ENCODE measurements at regions not wholly inside any gene's neighbourhood (a gene's known extent, or its start where the extent isn't known, plus 50 kb on each side); places are given as distances from the start of the nearest gene placed in this dataset.

DNA sequence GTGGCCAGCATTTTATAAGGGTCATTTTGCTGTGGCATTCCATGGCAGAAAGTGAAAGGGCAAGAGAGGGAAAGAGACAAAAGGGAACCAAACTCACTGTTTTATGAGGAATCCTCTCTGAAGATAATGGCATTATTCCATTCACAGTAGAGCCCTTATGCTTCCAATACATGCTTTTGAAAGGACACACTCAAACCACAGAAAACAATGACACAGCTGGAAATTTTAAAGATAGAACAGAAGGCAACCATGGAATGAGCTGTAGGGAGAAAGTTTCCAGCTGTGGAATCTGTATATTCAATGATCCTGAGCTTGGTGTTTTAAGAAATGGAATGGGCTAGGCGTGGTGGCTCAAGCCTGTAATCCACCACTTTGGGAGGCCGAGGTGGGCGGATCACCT is 677.4 kb downstream of the SLITRK1 start:
- Histone ChIP-seq H3K79me2 (ENCODE audit: control insufficient read depth, insufficient read depth, low read length, unreplicated experiment) (no peaks in the 10 kb centered on the region), H3K4me3 (ENCODE audit: low read depth, low read length) (no peak overlapping the region), H3K4me1 (ENCODE audit: control insufficient read depth, insufficient read depth, low read length, unreplicated experiment) (no peaks in the 10 kb centered on the region), H2AFZ (ENCODE audit: low read length, unreplicated experiment) (no peak overlapping the region), H3K27ac (ENCODE audit: low read depth, low read length) (no peak overlapping the region), H3K27me3 (ENCODE audit: insufficient read depth, low read length) (no peaks in the 10 kb centered on the region), H3K36me3 (ENCODE audit: insufficient read depth, low read length) (no peaks in the 10 kb centered on the region)

DNA sequence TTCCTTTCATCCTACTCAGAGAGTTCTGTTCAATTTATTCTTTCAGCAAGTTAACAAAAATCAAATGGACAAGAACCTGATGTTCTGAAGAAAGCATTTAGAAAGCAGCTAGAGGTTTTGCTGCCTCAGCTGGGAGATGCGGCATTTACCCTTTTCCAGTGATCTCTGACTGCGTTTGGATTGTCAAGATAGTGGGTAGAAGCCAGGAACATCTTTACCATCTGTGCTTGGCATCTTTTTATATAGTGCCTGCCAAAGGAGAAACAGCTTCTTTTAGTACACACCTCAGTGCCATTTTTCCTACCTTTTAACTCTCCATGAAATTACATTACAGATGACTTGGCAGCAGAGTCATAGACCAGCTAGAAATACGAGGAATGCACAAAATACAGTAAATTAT is 680.8 kb downstream of the SLITRK1 start:
- H3K4me1 ChIP-seq (ENCODE audit: control insufficient read depth, insufficient read depth, low read length, unreplicated experiment), result no peaks in the 10 kb centered on the region
- no peak overlapping the region for H3K4me3 ChIP-seq (ENCODE audit: low read depth, low read length)
- H3K27ac ChIP-seq (ENCODE audit: low read depth, low read length), result no peak overlapping the region
- no peak overlapping the region for H2AFZ ChIP-seq (ENCODE audit: low read length, unreplicated experiment)
- H3K79me2 ChIP-seq (ENCODE audit: control insufficient read depth, insufficient read depth, low read length, unreplicated experiment), result no peaks in the 10 kb centered on the region
- no peaks in the 10 kb centered on the region for H3K27me3 ChIP-seq (ENCODE audit: insufficient read depth, low read length)
- H3K36me3 ChIP-seq (ENCODE audit: insufficient read depth, low read length), result no peaks in the 10 kb centered on the region

DNA sequence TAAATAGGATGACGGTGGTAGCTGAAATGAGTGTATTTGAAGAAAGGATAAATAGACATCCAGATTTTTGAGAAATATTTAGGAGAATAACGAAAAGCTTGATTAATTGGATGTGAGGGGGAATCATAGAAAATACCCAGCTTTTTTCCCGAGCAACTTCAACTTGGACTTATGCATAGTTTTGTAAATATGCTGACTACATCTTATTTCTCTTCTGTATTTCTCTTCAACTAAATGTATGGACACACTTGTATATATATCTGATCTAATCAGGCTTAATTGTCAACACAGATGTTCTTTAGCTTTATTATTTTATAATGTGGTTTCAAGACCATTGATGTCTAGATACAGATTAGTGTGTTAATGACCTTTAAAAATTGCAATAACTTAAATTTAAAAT is 685.0 kb downstream of the SLITRK1 start:
- no peaks in the 10 kb centered on the region for H3K79me2 ChIP-seq (ENCODE audit: control insufficient read depth, insufficient read depth, low read length, unreplicated experiment)
- no peaks in the 10 kb centered on the region for H3K36me3 ChIP-seq (ENCODE audit: insufficient read depth, low read length)

DNA sequence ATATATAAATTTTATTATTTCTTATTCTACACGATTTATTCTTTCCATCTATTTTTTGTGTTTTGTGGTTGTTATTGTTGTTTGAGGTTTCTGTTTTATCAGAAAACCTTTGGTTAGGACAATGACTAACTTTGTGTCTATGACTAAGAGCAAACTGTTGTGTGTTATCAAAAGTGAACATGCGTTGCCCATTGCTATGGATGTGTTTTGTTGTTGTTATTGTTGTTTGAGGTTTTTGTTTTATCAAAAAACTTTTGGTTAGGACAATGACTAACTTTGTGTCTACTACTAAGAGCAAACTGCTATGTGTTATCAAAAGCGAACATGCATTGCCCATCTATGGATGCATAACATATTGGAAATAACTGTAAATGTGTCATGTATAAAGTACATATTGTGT is 692.3 kb downstream of the SLITRK1 start:
- Histone ChIP-seq H3K4me1 (ENCODE audit: control insufficient read depth, insufficient read depth, low read length, unreplicated experiment) (no peaks in the 10 kb centered on the region), H2AFZ (ENCODE audit: low read length, unreplicated experiment) (no peak overlapping the region), H3K4me3 (ENCODE audit: low read depth, low read length) (no peak overlapping the region), H3K27ac (ENCODE audit: low read depth, low read length) (no peak overlapping the region), H3K27me3 (ENCODE audit: insufficient read depth, low read length) (no peaks in the 10 kb centered on the region), H3K79me2 (ENCODE audit: control insufficient read depth, insufficient read depth, low read length, unreplicated experiment) (no peaks in the 10 kb centered on the region), H3K36me3 (ENCODE audit: insufficient read depth, low read length) (no peaks in the 10 kb centered on the region)

More for the DNA sequence above, 685.0 kb downstream of the SLITRK1 start:
- Histone ChIP-seq H3K27me3 (ENCODE audit: insufficient read depth, low read length) (no peaks in the 10 kb centered on the region), H3K27ac (ENCODE audit: low read depth, low read length) (no peak overlapping the region), H2AFZ (ENCODE audit: low read length, unreplicated experiment) (no peak overlapping the region), H3K4me1 (ENCODE audit: control insufficient read depth, insufficient read depth, low read length, unreplicated experiment) (no peaks in the 10 kb centered on the region), H3K4me3 (ENCODE audit: low read depth, low read length) (no peak overlapping the region)

DNA sequence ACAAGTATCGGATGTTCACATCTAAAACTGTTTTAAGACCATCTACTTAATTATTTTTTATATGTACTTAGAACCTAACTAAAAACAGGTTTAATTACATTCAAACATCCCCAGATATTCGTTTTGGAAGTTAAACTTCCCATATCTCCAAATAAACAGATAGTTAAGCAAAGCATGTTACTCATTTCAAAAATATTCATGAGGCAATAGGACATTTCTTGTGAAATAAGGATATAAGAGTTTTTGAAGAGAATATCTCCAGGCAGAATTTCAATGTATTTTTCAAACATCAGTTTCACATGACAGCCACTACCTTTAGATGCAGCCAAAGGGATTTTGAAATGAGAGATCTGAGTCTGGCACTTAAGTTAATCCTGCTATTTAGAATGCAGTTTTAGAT is 697.5 kb downstream of the SLITRK1 start:
- Histone ChIP-seq H3K27ac (ENCODE audit: low read depth, low read length) (no peak overlapping the region; the same call in 1 of the 2 replicates), H3K36me3 (ENCODE audit: insufficient read depth, low read length) (no peaks in the 10 kb centered on the region)

DNA sequence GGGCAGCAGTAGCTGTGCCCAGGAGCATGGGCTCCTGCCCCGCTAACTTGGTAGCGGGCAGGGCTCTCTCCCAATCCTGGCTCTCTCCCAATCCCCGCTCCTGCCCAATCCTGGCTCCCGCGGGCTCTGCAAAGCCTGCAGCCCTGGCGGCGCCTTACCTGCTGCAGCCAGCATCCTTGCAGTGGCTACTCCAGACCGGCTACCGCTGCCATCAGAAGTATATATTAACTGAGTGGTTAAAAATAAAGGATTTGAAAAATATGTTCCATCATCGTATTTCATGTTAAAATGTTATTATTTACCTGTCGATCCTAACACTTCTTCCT is 698.2 kb downstream of the SLITRK1 start:
- no peak overlapping the region for H3K4me3 ChIP-seq (ENCODE audit: low read depth, low read length)
- H2AFZ ChIP-seq (ENCODE audit: low read length, unreplicated experiment), result no peak overlapping the region
- no peaks in the 10 kb centered on the region for H3K4me1 ChIP-seq (ENCODE audit: control insufficient read depth, insufficient read depth, low read length, unreplicated experiment)
- no peaks in the 10 kb centered on the region for H3K27me3 ChIP-seq (ENCODE audit: insufficient read depth, low read length)
- no peak overlapping the region for H3K27ac ChIP-seq (ENCODE audit: low read depth, low read length)
- H3K36me3 ChIP-seq (ENCODE audit: insufficient read depth, low read length), result no peaks in the 10 kb centered on the region
- H3K79me2 ChIP-seq (ENCODE audit: control insufficient read depth, insufficient read depth, low read length, unreplicated experiment), result no peaks in the 10 kb centered on the region

More for the DNA sequence above, 697.5 kb downstream of the SLITRK1 start:
- Histone ChIP-seq H2AFZ (ENCODE audit: low read length, unreplicated experiment) (no peak overlapping the region), H3K4me3 (ENCODE audit: low read depth, low read length) (no peak overlapping the region), H3K4me1 (ENCODE audit: control insufficient read depth, insufficient read depth, low read length, unreplicated experiment) (no peaks in the 10 kb centered on the region), H3K79me2 (ENCODE audit: control insufficient read depth, insufficient read depth, low read length, unreplicated experiment) (no peaks in the 10 kb centered on the region), H3K27me3 (ENCODE audit: insufficient read depth, low read length) (no peaks in the 10 kb centered on the region)

DNA sequence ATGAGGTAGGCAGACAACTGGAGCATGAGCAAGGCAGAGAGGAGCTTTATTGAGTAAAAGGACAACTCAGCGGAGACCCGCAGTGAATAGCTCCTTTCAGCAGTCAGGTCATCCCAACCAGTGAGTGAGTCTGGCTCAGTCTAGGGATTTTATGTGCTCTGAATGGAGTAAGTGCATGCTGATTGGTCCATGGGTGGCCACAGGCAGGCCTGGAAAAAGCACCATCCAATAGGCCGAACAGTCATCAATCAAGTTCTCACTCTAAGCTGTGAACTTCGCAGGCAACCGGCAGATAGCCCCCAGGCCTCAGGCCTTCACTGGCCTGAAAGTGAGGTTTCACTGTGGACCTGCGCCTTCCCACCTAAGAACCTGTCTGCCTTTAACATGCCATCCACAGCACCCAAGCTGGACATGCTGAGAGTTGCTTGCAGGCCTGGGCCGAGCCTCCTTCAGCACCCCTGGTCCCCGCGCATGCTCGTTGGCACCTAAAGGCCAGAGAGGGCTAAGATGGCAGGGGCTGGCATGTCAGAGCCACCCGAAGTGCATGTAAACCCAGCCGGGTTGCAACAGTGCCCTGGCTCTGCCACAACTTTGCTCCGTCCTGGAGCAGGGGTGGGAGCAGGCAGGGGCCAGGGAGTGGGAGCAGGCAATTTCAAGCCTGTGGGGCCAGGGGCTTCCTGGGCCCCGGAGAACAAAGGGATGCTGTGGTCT is 698.7 kb downstream of the SLITRK1 start:
- Histone ChIP-seq H2AFZ (ENCODE audit: low read length, unreplicated experiment) (no peak overlapping the region), H3K27ac (ENCODE audit: low read depth, low read length) (no peak overlapping the region), H3K79me2 (ENCODE audit: control insufficient read depth, insufficient read depth, low read length, unreplicated experiment) (no peaks in the 10 kb centered on the region), H3K27me3 (ENCODE audit: insufficient read depth, low read length) (no peaks in the 10 kb centered on the region), H3K4me3 (ENCODE audit: low read depth, low read length) (no peak overlapping the region), H3K4me1 (ENCODE audit: control insufficient read depth, insufficient read depth, low read length, unreplicated experiment) (no peaks in the 10 kb centered on the region), H3K36me3 (ENCODE audit: insufficient read depth, low read length) (no peaks in the 10 kb centered on the region)

DNA sequence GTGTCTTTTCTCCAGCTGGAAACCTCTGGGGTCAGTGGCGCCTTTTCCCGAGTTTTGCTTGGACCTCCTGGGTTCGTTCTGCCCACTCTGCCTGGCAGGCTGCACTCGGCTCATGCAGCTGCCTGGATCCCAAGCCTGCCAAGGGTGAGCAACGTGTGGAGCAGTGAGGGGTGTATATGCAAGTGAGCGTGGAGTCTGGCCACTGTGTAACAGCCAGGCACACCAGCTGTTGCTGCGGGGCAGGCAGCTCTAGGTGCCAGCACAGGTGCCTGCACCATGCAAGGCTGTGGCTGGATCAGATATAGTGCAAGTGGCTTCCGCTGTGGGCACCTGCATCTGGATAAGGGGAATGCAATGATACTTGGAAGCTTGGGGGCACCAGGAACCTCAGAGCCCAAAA is 699.4 kb downstream of the SLITRK1 start:
- Histone ChIP-seq H2AFZ (ENCODE audit: low read length, unreplicated experiment) (no peak overlapping the region), H3K27ac (ENCODE audit: low read depth, low read length) (no peak overlapping the region), H3K27me3 (ENCODE audit: insufficient read depth, low read length) (no peaks in the 10 kb centered on the region), H3K4me3 (ENCODE audit: low read depth, low read length) (no peak overlapping the region), H3K79me2 (ENCODE audit: control insufficient read depth, insufficient read depth, low read length, unreplicated experiment) (no peaks in the 10 kb centered on the region), H3K36me3 (ENCODE audit: insufficient read depth, low read length) (no peaks in the 10 kb centered on the region), H3K4me1 (ENCODE audit: control insufficient read depth, insufficient read depth, low read length, unreplicated experiment) (no peaks in the 10 kb centered on the region)

DNA sequence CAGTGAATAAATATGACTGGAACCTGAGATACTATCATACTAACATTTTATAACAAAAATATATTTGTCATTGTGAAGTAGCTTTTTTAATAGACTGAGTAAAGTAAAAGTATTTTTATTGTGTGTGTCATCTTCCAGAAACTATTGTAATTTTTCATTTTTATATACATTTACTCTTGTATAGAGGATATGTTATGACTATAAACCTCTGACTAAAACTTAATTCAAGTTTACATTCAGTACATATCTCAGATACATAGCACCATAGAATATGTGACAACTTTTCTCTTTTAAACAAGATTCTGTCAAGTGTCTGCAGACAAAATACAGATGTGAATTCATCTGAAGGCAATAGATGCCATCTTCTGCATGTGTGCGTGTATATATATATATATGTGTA is 704.3 kb downstream of the SLITRK1 start:
- H3K27me3 ChIP-seq (ENCODE audit: insufficient read depth, low read length), result no peaks in the 10 kb centered on the region
- H3K27ac ChIP-seq (ENCODE audit: low read depth, low read length), result no peak overlapping the region
- no peak overlapping the region for H3K4me3 ChIP-seq (ENCODE audit: low read depth, low read length)
- no peaks in the 10 kb centered on the region for H3K79me2 ChIP-seq (ENCODE audit: control insufficient read depth, insufficient read depth, low read length, unreplicated experiment)
- H3K36me3 ChIP-seq (ENCODE audit: insufficient read depth, low read length), result no peaks in the 10 kb centered on the region
- no peaks in the 10 kb centered on the region for H3K4me1 ChIP-seq (ENCODE audit: control insufficient read depth, insufficient read depth, low read length, unreplicated experiment)
- H2AFZ ChIP-seq (ENCODE audit: low read length, unreplicated experiment), result no peak overlapping the region

DNA sequence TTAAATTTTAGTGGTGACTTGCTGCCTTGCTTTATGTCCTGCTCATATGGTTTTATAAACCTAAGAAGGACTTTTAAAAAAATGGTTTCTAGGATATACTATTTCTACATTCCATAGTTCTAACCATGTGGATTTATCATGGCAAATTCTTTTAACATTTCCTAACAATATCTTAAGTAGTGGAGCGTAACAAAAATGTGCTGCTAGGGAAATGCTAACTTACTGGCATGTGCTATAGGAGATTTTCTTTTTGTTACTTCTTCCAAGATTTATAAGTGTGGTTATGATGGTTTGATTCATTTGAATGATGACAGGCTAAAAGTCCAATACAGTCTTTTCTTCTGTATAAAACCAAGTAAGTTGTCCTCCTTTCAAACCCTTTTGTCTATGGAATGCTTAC is 713.7 kb downstream of the SLITRK1 start:
- no peaks in the 10 kb centered on the region for H3K36me3 ChIP-seq (ENCODE audit: insufficient read depth, low read length)
- H3K27ac ChIP-seq (ENCODE audit: low read depth, low read length), result no peak overlapping the region
- no peak overlapping the region for H3K4me3 ChIP-seq (ENCODE audit: low read depth, low read length)
- H3K79me2 ChIP-seq (ENCODE audit: control insufficient read depth, insufficient read depth, low read length, unreplicated experiment), result no peaks in the 10 kb centered on the region
- H2AFZ ChIP-seq (ENCODE audit: low read length, unreplicated experiment), result no peak overlapping the region
- no peaks in the 10 kb centered on the region for H3K4me1 ChIP-seq (ENCODE audit: control insufficient read depth, insufficient read depth, low read length, unreplicated experiment)
- no peaks in the 10 kb centered on the region for H3K27me3 ChIP-seq (ENCODE audit: insufficient read depth, low read length)

DNA sequence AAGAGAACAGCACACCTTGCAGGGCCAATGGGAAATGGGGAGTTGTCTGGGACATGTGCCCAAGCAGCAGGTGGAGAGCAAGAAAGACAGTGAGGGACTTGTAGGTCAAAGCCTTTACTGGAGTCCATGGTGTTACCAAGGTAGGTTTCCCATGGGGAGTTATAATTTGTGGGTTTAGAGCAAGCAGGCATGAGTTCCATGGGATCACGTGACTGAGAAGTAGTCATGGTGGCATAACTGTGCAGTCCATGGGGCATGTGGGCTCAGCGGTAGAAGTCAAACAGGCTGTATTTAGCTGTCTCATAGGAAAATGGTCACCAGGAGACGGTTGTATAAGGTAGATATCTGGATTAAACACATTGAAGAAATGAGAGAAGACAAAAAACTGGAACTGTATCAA is 715.1 kb downstream of the SLITRK1 start:
- no peak overlapping the region for H3K4me3 ChIP-seq (ENCODE audit: low read depth, low read length)
- H3K27me3 ChIP-seq (ENCODE audit: insufficient read depth, low read length), result no peaks in the 10 kb centered on the region
- H3K4me1 ChIP-seq (ENCODE audit: control insufficient read depth, insufficient read depth, low read length, unreplicated experiment), result no peaks in the 10 kb centered on the region
- no peak overlapping the region for H3K27ac ChIP-seq (ENCODE audit: low read depth, low read length)
- no peak overlapping the region for H2AFZ ChIP-seq (ENCODE audit: low read length, unreplicated experiment)
- no peaks in the 10 kb centered on the region for H3K79me2 ChIP-seq (ENCODE audit: control insufficient read depth, insufficient read depth, low read length, unreplicated experiment)
- no peaks in the 10 kb centered on the region for H3K36me3 ChIP-seq (ENCODE audit: insufficient read depth, low read length)

Measured in ACC112 (cell line).